Stimulated activated CD4-positive, alpha-beta T cell treated with anti-CD3 and anti-CD28 coated beads, Interleukin-15, amount 100 ng/mL, for 24 hours (primary cell): ENCODE measurements at regions not wholly inside any gene's neighbourhood (a gene's known extent, or its start where the extent isn't known, plus 50 kb on each side); places are given as distances from the start of the nearest gene placed in this dataset.
"Not testable (repeated sequence)": the region's sequence is repeated elsewhere in the genome, so short reads cannot be mapped to it uniquely, and the experiment has no call there.

ENCODE experiments used
- DNase-seq: peaks from one replicate; pipeline ENCODE4 v3.0.0-alpha.2; 2020

DNA sequence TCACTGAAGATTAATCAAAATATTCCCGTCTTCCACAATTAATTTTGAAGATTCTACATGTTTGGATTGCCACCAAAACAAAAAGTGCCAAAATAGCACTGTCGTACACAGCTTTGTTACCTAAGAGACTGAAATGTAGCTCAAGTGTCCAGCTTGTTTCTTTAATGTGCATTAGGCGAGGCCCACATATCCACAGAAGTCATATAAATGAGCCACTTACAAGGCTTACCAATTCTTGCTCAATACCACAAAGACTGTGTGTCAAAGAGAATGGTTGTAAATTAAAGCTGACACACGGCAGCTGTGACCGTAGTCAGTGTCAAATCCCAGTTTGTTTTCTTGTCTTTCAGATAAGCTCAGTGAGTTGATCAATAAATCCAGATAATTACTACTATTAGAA is 639.4 kb upstream of the TBL1XR1 start:
- DNase-seq: no peak

DNA sequence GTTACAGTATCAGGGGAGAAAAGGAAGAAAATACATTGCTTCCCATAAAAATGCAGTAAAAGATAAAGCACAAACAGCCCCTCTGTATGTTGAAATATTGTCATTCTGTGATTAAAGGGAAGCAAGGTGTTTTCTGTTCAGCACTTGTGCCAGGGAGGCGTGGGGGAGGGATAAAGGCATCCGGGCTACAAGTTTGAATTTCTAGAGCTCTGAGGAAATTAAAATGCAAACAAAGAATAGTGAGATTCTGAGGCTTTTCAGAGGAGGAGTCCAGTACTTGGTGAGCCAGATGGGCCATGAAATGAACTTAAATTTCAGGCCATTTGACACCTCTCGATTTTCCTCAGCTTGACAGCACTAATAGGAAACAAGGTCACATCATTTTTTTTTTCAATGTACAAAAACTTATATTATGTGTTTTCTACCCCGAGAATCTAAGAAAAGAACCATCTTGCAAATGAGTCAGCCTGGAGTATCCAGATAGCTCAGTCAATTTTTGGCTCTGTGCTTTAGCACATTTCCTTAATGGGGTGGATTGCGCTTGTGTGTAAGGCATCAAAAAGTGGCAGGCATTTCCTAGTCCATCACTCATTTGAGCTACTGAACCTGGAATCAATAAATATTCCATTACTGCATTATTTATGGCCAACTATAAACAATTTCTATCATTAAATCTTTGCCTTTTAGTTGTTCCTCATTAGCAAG is 640.8 kb upstream of the TBL1XR1 start:
- DNase-seq: no peak

DNA sequence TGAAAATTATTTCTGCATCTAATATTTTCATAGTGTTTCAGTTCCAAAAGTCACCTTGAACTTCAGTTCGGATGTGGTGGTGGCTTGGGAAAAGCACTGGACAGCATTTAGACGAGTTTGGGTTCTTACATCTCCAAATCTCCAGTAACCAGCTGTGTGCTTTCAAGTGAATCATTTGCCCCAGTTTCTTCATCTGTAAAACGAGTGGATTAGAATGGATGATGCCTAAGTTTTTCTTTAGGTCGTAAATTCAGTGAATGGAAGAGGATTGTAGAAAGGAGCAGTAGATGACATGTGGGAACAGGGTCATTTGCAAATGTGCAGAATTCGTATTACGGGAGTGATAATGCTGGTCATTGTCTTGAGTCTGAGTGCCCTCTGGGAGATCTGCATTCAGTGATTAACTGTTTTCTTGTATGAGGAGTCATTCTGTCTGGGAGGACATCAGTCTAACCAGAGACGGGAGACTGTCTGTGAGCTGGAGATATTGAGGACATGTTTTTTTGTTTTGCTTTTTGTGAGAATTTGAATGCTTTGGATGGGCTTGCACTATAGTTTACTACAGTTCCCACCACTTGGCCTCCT is 641.6 kb upstream of the TBL1XR1 start:
- DNase-seq: no peak

DNA sequence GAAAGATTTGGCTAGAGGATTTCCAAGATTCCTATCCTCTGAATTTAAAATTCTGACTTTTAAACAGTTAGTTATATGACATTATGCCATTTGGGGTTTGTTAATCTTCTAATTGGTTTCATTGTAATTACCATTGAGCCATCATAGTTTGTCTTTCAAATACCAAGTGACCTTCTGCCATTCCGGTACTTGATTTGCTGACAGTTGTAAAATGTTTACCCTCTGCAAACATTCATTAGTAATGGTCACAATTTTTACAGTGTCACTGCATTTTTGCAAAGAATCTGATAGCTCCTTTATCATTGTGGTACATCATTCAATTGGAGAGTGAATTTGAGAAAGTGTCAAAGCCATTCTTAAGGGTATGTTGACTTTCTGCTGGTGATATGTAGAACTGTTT is 645.0 kb upstream of the TBL1XR1 start:
- DNase-seq: no peak

DNA sequence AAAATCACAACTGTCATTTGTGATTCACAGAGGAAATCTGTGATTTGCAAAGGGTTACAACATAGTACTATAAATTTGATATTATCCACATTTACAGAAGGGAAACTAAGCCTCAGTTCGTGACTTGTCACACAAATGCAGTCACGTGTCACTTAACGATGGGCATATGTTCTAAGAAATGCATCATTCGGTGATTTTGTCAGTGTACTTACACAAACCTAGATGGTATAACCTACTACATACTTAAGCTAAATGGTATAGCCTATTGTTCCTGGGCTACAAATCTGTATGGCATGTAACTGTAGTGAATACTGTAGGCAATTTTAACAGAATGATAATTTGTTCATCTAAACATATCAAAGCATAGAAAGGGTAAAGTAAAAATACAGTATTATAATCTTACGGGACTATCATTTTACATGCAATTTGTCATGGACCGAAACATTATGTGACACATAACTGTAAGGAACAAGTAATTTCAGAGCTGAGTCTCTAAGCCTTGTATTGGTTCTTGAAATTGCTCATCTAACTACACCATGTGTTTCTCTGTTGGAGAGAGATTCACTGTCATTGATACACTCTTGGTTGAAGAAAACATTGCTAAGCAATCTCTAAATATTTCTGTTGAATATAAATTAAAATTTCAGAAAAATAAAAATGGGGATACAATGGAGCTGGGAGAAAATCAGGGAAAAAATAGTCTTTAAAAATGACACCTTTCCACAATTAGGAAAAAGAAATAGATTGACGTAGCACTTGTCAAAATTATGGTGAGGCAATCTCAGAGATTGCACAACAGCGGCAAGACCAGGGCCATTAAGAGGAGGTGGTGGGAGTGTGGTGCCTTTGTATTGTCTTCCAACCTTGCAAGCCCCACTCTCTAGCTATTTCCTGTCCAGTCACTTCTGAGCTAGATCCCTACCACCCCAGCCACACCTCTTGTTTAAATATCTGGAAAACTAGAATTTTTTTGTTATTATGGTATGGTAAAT is 645.8 kb upstream of the TBL1XR1 start:
- no peak for DNase-seq

DNA sequence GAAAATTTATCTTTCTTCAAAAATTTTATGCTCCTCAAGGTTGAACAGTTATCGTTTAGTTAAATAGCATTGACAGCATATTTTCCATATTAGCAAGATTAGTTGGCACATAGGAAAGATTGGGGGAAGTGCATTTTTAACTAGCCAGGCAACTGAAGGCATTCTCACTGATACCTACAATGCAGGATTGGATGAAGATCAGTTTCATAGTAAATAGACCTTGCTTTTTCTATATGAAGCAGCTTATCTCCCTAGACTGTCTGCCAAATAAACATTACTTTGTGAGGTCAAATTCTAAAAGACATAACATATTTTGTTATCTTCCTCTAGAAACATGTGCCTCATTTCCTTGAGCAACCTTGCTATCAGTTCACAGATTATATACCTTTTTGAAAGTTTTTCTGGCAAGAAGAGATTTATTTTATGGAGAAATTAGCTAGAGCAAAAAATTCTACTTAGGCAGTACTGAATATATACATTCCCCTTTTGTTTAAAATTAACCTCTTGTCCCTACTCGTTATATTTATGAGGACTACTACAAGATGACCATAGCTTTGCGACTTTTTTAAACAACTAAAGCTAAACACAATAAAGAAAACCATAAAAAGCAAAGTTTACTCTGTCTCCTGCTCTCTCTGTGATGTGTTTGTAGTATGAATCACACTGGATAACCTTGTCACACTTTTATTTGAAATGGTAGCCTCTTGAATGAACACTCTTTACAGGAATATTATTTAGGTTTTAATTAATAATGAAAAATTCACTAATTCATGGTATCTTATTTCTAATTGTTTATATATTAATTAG is 654.9 kb upstream of the TBL1XR1 start:
- no peak for DNase-seq

DNA sequence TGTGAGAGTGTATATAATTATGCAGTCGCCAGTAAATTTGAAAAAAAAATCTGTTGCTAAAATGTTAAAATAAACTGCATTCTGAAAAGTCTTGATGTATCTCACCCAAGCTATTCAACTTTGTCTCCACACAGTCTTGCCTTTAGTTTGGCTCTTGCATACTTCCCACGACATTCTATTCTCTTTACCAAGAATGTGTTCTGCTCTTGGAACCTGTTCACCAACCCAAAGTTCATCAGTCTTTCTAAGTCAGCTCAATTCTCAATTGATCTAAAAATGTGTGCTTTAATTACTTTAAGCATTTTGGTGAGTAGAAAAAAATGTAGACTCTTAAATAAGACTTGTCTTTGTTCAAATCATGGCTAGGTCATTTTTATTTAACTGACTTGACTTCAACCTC is 657.7 kb upstream of the TBL1XR1 start:
- no peak for DNase-seq

DNA sequence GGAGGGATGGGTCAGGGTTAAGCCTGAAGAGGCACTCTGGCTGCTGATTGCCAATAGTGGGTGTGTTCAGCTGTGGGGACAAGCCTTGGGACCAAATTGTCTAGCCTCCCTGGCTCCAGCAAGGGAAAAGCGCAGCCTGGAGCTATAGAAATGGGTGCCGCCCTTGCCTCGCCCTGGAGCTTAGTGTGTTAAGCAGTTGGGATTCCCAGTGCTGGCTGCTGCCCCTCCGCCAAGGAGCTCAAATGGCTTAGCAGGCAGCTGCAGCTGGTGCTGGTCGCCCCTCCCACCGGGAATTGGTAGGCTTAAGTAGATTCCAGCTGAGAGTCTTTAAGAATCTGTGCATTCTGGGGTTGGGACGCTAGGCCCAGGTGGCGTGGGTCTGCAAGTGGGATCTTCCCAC is 662.9 kb upstream of the TBL1XR1 start:
- no peak for DNase-seq

DNA sequence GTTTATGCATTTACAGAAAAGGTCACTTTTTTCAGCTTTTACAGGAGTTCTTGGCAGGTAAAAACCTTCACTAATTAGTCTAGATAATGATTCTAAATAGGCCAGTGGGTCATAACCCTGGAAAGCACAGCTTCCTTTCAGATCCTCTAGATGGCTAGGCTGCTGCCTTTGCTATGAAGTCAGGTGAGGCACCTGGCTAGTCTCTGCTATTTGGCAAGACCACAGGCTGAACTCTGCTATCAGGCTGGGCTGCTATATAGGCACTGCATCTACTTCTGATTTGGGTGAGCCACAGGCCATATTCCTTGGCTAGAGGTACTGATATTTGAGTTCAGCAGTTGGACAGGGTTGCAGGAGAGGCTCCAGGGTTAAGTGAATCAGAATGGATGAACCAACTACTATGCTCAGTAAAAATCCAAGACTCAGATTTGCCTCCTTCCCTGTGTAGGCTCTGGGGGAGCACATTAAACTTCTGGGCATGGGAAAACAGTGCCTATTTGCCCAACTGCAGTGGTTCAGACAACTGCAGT is 665.7 kb upstream of the TBL1XR1 start:
- no peak for DNase-seq

DNA sequence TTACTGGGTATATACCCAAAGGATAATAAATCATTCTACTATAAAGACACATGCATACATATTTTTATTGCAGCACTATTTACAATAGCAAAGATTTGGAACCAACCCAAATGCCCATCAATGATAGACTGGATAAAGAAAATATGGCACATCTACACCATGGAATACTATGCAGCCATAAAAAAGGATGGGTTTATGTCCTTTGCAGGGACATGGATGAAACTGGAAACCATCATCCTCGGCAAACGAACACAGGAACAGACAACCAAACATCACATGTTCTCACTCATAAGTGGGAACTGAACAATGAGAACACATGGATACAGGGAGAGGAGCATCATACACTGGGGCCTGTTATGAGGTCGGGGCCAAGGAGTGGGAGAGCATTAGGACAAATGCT is 665.0 kb upstream of the KCNMB2 start:
- not testable (repeated sequence) for DNase-seq

DNA sequence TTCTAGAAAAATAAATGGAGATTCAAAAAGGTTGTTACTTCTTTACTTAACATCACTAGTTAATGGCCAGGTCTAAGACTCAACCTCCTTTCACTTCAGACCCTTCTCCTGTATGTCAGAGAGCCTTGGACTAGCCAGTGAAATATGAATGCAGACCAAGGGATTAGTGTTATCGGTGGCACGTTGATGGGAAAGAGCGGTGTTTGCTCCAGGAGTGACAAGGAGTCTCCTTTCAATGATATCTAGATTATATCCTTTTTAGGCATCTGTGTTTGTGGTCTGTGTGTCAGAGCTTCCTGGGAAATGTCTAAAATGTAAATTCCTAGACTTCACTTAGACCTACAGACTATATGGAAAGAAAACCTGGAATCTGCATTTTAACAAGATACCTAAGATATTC is 658.0 kb upstream of the KCNMB2 start:
- no peak for DNase-seq

DNA sequence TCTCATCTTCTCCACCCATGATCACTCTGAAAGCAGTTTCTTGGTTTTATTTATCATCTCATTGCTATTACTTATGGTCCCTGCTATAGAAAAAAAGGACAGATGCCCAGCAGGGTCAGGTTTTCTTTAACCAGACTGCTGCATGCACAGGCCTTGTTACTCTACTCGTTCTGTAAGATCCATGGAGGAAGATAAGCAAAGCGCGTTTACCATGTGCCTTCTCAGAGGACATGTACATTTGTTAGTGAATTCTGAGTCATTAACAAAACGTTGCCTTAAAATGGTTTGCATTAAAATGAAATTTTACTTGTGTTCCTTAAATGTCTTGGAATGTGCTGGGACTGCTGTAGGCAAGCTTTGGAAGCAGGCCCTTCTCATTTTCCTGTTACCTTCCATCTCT is 657.3 kb upstream of the KCNMB2 start:
- DNase-seq: no peak

DNA sequence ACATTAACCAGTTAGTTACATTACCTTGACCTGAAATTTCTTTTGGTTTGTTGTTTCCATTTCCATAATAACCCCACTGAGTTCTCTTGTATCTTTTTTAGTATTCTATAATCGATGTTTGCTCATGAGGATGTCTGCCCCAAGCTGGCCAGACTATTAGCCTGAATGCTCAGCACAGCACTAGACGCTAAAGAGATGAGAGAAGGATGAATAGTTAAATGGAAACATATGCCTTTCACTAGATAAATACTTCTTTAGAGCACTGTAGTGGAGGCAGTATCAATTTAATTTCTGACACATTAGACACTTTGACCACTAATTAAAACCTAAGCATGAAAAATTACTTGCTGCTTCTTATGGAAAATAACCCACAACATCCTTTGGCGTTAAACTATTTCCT is 654.9 kb upstream of the KCNMB2 start:
- DNase-seq: no peak

DNA sequence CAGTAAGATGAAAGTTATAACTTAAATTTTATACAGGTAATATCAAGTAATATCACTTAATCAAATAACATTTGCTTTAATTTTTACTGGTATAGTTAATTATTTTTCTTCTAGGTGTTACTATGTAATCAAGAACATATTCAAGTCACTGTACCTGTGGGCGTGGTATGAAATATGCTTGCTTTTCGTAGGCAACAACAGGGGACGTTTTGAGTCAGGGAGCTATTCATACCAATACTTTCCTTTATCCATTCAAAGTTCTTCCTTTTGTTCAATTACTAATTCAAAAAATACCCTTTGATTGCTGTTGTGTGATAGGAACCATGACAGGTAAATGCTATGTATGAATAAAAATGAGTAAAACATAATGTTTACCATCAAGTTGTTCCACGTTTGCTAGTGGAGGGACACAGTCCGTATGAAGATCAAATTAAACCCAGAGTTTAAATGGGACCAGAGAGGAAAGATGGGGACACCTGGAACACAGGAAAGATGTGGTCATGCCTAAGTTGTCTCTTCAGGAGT is 654.0 kb upstream of the KCNMB2 start:
- peak; percentile 14 for DNase-seq

DNA sequence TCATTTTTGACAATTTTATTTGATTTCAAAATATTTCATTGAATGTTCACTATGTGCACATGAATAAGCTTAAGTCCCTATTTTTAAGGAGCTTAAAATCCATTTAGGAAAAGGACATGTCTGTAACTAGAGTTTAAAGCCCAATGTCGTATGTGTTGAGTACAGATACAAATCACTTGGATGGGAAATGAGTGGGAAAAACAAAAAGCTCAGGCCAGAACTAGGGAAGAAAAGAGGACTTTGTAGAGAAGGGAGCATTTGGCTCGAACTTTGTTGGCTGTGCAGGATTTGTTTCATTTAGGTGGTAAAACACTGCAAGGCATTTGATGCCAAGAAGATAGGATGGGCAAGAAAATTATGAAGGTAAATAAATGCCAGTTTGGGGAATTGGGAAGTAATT is 653.1 kb upstream of the KCNMB2 start:
- no peak for DNase-seq

DNA sequence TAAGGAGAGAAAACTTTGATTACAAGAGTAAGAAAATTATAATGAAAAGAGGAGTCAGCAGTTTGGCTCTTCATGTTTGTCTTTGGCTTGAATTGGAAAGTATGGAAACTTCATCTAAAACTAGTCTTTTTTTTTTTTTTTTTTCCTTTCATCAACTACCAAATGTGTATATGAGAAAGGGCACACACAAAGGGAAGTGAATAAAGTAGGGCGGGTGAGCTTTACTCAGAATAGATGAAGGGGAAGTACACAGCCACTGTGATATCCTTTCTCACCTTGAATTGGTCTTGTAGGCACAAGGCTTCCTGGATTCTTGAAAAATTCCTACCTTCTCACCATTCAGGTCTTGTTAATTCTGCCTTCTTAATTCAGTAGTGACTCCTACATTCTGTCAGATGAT is 652.3 kb upstream of the KCNMB2 start:
- no peak for DNase-seq

DNA sequence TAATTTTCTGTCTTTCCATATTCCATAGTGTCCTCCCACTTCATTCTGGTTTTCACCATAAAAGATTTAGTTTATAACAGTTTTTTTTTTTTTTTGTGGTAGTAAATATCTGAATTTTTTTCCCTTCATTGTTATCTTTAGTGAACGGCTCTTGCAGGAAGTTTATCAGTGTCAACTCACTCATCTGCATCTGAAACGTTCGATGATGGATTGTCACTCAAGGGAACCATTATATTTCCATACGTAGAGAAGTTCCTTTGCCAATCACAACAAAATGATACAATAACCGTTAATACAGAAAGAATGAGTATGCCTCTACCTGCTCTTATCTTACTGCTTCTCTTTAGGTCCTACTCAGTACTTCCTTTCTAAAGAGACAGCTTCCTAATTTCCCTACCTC is 651.2 kb upstream of the KCNMB2 start:
- no peak for DNase-seq

DNA sequence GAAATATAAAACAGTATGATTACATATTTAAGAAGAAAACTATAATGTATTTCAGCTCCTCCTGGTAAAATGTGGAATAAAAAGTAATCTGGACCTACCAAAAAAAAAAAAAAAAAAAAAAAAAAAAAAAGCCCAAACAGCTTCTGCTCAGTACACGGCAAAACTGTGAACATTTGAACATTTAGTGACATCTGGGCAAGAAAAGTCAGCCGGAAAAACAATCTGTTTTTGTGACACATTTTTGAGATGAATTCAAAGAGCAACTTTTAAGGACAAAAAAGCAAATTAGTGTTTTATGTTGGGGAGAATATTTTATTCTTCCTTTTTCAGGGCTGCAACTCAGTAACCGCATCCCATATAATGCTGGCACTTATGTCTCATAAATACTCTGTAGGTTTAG is 649.7 kb upstream of the KCNMB2 start:
- DNase-seq: no peak

DNA sequence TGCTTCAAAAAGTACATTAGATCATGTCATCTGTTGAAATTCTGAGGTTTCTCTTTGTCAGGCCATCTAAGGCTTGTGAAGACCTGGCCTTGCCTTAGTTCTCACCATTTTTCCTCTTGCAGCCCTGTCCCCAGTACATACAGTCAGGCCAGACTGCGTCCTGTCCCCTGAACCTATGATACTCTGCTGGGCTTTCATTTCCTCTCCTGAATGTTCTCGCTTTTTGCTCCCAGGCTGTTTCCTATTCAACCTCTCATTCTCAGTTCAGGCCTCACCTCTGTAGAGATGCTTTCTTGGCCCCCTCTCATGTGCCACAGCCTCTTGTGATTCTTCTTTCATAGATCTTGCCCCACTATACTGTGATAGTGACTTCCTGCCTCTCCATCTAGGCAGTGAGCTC is 648.8 kb upstream of the KCNMB2 start:
- no peak for DNase-seq

DNA sequence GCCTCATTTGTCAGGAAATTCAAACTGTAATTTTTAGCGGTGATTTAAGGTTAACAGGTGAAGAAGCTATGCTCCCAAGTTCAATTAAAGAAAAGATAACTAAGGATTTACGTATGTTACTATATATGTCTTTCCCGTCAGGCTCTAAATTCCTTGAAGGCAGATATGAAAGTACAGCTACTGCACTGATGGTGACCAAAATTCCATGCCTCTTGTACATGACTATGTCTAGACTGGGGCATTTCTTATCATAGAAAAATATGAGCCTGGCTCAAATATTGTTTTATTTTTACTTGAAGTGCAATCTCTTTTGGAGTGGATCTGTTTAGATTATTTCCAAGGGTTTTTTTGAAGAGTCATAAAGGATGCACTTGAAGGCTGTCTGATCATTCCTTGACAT is 647.1 kb upstream of the KCNMB2 start:
- DNase-seq: no peak

DNA sequence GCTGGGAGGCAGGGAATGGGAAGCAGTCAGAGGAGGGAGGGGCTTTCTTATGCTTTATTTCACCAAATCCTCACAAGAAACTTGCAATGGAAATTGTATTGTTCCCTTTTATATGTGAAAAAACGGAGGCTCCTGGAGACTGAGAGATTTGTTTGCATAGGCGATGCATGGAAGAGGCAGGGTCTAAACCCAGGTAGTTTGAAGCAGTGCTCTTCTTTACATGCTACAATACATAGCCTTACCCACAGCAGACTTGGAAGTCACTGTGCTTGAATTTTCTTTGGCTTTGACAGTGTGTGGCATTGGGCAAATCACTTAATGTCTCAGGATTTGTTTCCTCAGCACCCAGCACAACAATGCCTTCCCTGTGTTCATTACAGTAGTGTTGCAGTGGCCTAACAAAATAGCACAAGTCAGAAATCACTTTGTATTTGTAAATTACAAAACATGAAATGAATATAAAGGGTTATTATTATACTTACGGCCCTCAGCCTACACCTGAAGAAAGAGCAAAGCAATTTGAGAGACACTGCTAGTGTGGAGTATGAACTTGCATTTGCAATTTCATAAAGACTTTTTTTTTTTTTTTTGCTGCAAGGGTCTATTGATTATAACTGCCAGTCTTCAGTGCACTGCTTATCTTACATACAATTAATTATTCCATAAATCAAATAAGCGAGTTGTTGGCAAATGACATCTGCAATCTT is 646.4 kb upstream of the KCNMB2 start:
- DNase-seq: no peak

DNA sequence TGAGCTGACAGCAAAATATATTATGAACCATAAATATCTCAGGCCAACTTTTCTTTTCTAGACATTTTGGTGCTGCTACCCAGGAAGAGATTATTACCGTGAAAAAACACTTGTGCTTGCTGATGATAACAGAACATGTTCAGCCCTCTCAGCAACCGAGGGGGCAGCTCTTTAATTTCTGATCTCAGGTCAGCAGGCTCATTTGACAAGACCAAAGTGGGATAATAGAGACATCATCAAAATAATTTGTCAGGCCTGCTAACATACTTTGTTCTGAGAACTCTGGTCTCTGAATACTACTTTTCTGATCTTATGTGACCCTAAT is 645.9 kb upstream of the KCNMB2 start:
- DNase-seq: no peak
